B cell (primary cell): ENCODE measurements at regions not wholly inside any gene's neighbourhood (a gene's known extent, or its start where the extent isn't known, plus 50 kb on each side); places are given as distances from the start of the nearest gene placed in this dataset.

Experiments used
- ATAC-seq: fragments of 200-7000 bp; cut with Tn5 transposase; one replicate; pipeline ENCODE4 v1.10.0; 2021; ENCODE audit warnings: low read depth, mild to moderate bottlenecking, moderate number of reproducible peaks, moderate library complexity
- CTCF ChIA-PET: fragments of 350-600 bp; sonication (Branson Sonifier 250); formaldehyde crosslinking; loops from one replicate; lab custom pipeline; 2021; ENCODE audit warnings: antibody characterized with exemption, inconsistent platforms; lab: Charles Lee
- POLR2A ChIA-PET: fragments of 350-600 bp; sonication (Branson Sonifier 250); formaldehyde crosslinking; loops from one replicate; lab custom pipeline; 2021; ENCODE audit warnings: antibody characterized with exemption; lab: Charles Lee
- DNase-seq: peaks from one replicate; pipeline ENCODE4 v3.0.0; 2013
- H2AFZ ChIP-seq: 2 replicates; pipeline ENCODE4 v1.6.1; 2012; ENCODE audit warnings: mild to moderate bottlenecking, low read depth, low read length; ENCODE audit not compliant: insufficient read depth, poor library complexity, severe bottlenecking
- H3K27ac ChIP-seq, 2 donors: 1 replicate in 1 of 2; 2 replicates in 1 of 2; pipeline ENCODE4 v1.5.1; 2012 to 2013; ENCODE audit warnings: low read length in 2 of 2, mild to moderate bottlenecking in 2 of 2, moderate library complexity in 1 of 2
- H3K27me3 ChIP-seq, 4 experiments: fragments of 200-600 bp in 1 of 4; sonication (generic) in 1 of 4; replicated peaks in 1 of 4; 1 replicate in 2 of 4; 2 replicates in 2 of 4; pipeline versions ENCODE4 v1.6.1 to v1.7.0; 2013 to 2016; ENCODE audit warnings: low read length in 3 of 4, mild to moderate bottlenecking in 2 of 4, mixed read lengths in 1 of 4, moderate library complexity in 1 of 4; ENCODE audit not compliant: insufficient read depth in 4 of 4, control insufficient read depth in 3 of 4; ENCODE audit errors: control extremely low read depth in 1 of 4
- H3K36me3 ChIP-seq, 2 experiments: replicated peaks in 1 of 2; 1 replicate in 1 of 2; 2 replicates in 1 of 2; pipeline versions ENCODE4 v1.6.1 to v1.7.1; 2013; ENCODE audit warnings: low read length in 1 of 2; ENCODE audit not compliant: insufficient read depth in 2 of 2, control insufficient read depth in 1 of 2; ENCODE audit errors: control extremely low read depth in 1 of 2, extremely low read depth in 1 of 2
- H3K4me1 ChIP-seq, 2 donors: fragments of 200-600 bp in 1 of 2; sonication (generic) in 1 of 2; 1 replicate in 1 of 2; 2 replicates in 1 of 2; pipeline versions ENCODE4 v1.5.1 to v1.6.1; 2013 to 2017; ENCODE audit warnings: low read length in 2 of 2; ENCODE audit not compliant: control insufficient read depth in 2 of 2, insufficient read depth in 2 of 2
- H3K4me2 ChIP-seq: replicated peaks from 2 replicates; pipeline ENCODE3; 2012; ENCODE audit warnings: mild to moderate bottlenecking, low read depth, low read length; ENCODE audit not compliant: poor library complexity, severe bottlenecking
- H3K4me3 ChIP-seq, 5 experiments: fragments of 200-600 bp in 1 of 5; sonication (generic) in 1 of 5; 1 replicate in 3 of 5; 2 replicates in 2 of 5; pipeline versions ENCODE4 v1.5.1 to v1.7.0; 2011 to 2016; ENCODE audit warnings: low read length in 4 of 5, mild to moderate bottlenecking in 4 of 5, low read depth in 2 of 5, control low read depth in 1 of 5, moderate library complexity in 1 of 5; ENCODE audit not compliant: insufficient read depth in 1 of 5; ENCODE audit errors: control extremely low read depth in 1 of 5, extremely low read depth in 1 of 5
- H3K79me2 ChIP-seq: fragments of 200-600 bp; sonication (generic); one replicate; pipeline ENCODE4 v1.6.0; 2016; ENCODE audit warnings: low read length; ENCODE audit not compliant: control insufficient read depth, insufficient read depth
- H3K9ac ChIP-seq: fragments of 200-600 bp; sonication (generic); 2 replicates; pipeline ENCODE4 v1.6.1; 2017; ENCODE audit warnings: mild to moderate bottlenecking, low read length, moderate library complexity
- H3K9me3 ChIP-seq, 3 donors: one replicate each; pipeline versions ENCODE4 v1.6.1 to v1.7.1; 2013; ENCODE audit warnings: low read length in 2 of 3; ENCODE audit not compliant: control insufficient read depth in 2 of 3, insufficient read depth in 1 of 3; ENCODE audit errors: control extremely low read depth in 1 of 3
- H4K20me1 ChIP-seq: 2 replicates; pipeline ENCODE4 v1.6.0; 2012; ENCODE audit warnings: mild to moderate bottlenecking, low read length; ENCODE audit not compliant: insufficient read depth, control insufficient read depth, poor library complexity, severe bottlenecking
- H3K27ac Mint-ChIP-seq: one replicate; pipeline ENCODE4 v1.8.0; 2021; ENCODE audit warnings: mixed read lengths
- H3K27me3 Mint-ChIP-seq: one replicate; pipeline ENCODE4 v1.8.0; 2021; ENCODE audit warnings: mixed read lengths
- H3K4me1 Mint-ChIP-seq: one replicate; pipeline ENCODE4 v1.8.0; 2021; ENCODE audit warnings: mixed read lengths
- H3K4me3 Mint-ChIP-seq: one replicate; pipeline ENCODE4 v1.8.0; 2021; ENCODE audit warnings: mixed read lengths
- H3K9me3 Mint-ChIP-seq: one replicate; pipeline ENCODE4 v1.8.0; 2022; ENCODE audit warnings: mixed read lengths; ENCODE audit not compliant: insufficient read depth
- CTCF ChIP-seq: fragments of 200-600 bp; IDR thresholded peaks from one replicate; pipeline ENCODE4 v1.8.0; 2022; ENCODE audit warnings: antibody characterized with exemption, mild to moderate bottlenecking
- EZH2 ChIP-seq: IDR thresholded peaks from 2 replicates; pipeline ENCODE4 v1.6.1; 2012; ENCODE audit warnings: borderline replicate concordance, low read depth, mild to moderate bottlenecking, moderate library complexity, low read length; ENCODE audit not compliant: insufficient read depth, poor library complexity, severe bottlenecking
- WGBS: methylation state at CpG from one replicate; pipeline ENCODE4 v1.1.5; 2013; ENCODE audit warnings: missing lambda C conversion rate; ENCODE audit not compliant: insufficient coverage; 5-methylcytosine and 5-hydroxymethylcytosine counted together
- intact Hi-C: fragments of 100-400 bp; cut with micrococcal nuclease; formaldehyde crosslinking; loops from one replicate; pipeline ENCODE4 v1.10.0; 2022

- no CpG with 5 or more reads among the region's 2 CpGs for WGBS
- no peaks in the 10 kb centered on the region for H3K4me1 Mint-ChIP-seq
- no peaks in the 10 kb centered on the region for H4K20me1 ChIP-seq
- H3K4me1 ChIP-seq, result no peaks in the 10 kb centered on the region
- no peak for DNase-seq
- no peak overlapping the region for H2AFZ ChIP-seq
- no peak overlapping the region for H3K27ac ChIP-seq
- H3K36me3 ChIP-seq, result no peaks in the 10 kb centered on the region
- H3K9me3 Mint-ChIP-seq, result no peaks in the 10 kb centered on the region
- no peak for TF ChIP-seq EZH2
- TF ChIP-seq CTCF, result no peak
- no peak overlapping the region for H3K4me2 ChIP-seq
- POLR2A ChIA-PET, result no interaction called here
- peaks cover 0 to 13% (median 0%) of the 10 kb centered on the region in 3 donors for H3K9me3 ChIP-seq
- no peaks in the 10 kb centered on the region for H3K27me3 Mint-ChIP-seq
- no peak overlapping the region for H3K9ac ChIP-seq
- no peak overlapping the region for H3K27ac Mint-ChIP-seq
- CTCF ChIA-PET, result no interaction called here
- ATAC-seq, result no peak
- no peak overlapping the region for H3K4me3 ChIP-seq
- intact Hi-C loops, result no loop called here
- no peaks in the 10 kb centered on the region for H3K79me2 ChIP-seq
- no peak overlapping the region for H3K4me3 Mint-ChIP-seq
- H3K27me3 ChIP-seq, result no peaks in the 10 kb centered on the region
Observed at GRCh38 chr16:63287401-63287800, 1251.2 kb upstream of the CDH8 start.

GRCh38 chr16:63283721-63284120 is 1247.5 kb upstream of the CDH8 start:
- Histone ChIP-seq H3K79me2 (no peaks in the 10 kb centered on the region), H3K9ac (no peak overlapping the region), H2AFZ (no peak overlapping the region), H3K4me2 (no peak overlapping the region), H3K27me3 (no peaks in the 10 kb centered on the region), H3K27ac (no peak overlapping the region), H3K9me3 (no peaks in the 10 kb centered on the region), H3K36me3 (no peaks in the 10 kb centered on the region), H3K4me1 (no peaks in the 10 kb centered on the region), H3K4me3 (no peak overlapping the region), H4K20me1 (no peaks in the 10 kb centered on the region)
- no peaks in the 10 kb centered on the region for H3K9me3 Mint-ChIP-seq
- ChIA-PET CTCF (no interaction called here), POLR2A (no interaction called here)
- DNase-seq (no peak), ATAC-seq (no peak)
- TF ChIP-seq CTCF (no peak), EZH2 (no peak)
- H3K27ac Mint-ChIP-seq, result no peak overlapping the region
- H3K4me3 Mint-ChIP-seq, result no peak overlapping the region
- intact Hi-C loops, result no loop called here
- no CpG with 5 or more reads among the region's 1 CpG for WGBS
- H3K27me3 Mint-ChIP-seq, result no peaks in the 10 kb centered on the region
- H3K4me1 Mint-ChIP-seq, result no peaks in the 10 kb centered on the region
